Ureter (tissue), 1 donor: ENCODE measurements at regions not wholly inside any gene's neighbourhood (a gene's known extent, or its start where the extent isn't known, plus 50 kb on each side); places are given as distances from the start of the nearest gene placed in this dataset.

ENCODE experiments used
- DNase-seq: peaks from one replicate; pipeline ENCODE4 v3.0.0-alpha.2; 2020; ENCODE audit warnings: low spot score
- donor health status: DM: yes; HTN: yes; CAD: no.

DNA sequence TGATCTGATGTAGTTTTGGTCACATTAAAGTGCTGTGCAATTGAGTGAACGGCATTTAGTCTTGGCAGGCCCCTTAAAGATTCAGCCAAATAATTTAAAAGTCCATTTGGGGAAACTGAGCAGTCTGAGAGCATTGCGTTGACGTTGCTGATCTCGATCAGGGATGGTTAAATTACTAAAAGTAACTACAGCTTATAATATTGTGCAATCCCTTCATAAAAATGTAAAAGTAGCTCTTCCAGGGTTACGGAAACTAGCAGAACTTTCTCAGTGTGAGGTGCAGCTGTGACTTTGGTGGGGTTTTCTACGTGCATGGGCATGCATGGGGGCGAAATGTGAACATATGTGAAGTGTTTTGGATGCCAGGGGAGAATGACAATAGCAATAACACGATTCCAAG, 184.5 kb upstream of the RNF32 start:
- DNase-seq, result no peak

DNA sequence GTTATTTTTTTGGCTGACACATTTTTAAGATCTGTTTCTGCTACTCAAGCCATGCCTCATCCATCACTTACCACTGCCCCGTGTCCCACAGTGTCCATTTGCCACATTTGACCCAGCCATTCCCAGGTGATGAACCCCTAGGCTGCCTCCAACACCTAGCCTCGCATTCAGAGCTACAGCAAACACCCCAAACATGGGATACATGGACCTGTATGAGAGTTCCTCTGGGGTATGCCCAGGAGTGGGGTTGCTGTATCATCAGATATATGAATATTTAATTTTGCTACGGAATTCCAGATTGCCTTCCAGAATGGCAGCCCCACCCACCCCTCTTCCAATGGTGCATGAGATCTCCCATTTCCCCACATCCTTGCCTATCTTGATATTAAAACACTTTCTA, 190.1 kb upstream of the RNF32 start:
- no peak for DNase-seq

DNA sequence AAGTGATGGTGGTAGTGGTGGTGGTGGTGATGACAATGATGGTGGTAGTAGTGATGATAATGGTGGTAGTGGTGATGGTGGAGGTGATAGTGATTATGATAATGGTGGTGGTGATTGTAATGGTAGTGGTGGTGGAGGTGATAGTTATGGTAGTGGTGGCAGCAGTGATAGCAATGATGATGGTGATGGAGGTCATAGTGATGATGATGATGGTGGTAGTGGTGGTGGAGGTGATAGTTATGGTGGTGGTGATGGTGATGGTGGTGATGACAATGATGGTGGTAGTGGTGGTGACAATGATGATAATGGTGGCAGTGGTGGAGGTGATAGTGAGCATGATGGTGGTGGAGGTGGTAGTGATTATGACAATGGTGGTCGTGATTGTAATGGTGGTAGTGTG, 191.7 kb upstream of the RNF32 start:
- no peak for DNase-seq

DNA sequence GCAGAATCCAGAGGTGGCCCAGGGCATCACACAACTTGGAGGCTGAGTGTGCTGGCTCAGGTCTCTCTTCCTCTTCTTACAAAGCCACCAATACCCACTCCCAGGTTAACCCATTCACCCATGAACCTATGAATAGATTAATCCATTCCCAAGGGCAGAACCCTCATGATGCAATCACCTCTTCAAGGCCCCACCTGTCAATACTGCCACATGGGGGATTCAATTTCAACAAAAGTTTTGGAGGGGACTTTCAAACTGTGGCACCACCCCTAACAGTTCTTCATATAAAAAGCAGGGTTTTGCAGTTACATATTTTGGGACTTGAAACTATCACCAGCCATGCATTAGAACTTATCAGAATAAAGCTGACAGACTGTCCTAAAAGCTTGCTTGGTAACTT, 193.6 kb upstream of the RNF32 start:
- DNase-seq, result no peak

DNA sequence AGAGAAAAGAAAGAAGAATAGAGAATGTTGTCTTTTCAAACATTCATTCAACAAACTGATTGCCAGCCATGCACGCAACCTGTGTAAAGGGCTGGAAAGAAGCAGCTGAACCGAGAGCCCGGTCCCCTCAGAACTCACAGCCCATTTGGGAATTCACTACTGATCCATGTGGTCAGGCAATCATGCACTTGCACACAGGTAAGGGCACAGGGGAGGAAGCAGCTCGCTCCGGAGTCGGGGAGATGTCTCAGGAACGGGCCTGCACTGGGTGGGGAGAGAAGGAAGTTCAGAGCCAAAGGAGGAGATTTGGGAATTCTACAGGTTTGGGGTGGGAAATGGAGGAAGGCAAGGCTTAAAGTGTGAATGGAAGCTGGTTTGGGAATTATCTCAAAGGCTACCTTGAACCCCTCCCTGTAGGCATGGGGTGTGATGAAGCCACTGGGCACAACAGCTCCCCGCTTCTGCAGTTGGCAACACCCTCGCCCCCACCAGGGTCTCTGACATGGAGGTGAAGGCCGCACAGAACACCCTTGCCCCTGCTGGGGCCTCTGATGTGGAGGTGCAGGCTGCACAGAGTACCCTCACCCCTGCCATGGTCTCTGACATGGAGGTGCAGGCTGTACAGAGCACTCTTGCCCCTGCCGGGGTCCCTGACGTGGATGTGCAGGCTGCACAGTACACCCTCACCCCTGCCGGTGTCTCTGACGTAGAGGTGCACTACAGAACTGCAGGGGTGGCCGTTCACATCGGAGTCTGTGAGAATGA, 194.4 kb upstream of the RNF32 start:
- DNase-seq, result no peak

DNA sequence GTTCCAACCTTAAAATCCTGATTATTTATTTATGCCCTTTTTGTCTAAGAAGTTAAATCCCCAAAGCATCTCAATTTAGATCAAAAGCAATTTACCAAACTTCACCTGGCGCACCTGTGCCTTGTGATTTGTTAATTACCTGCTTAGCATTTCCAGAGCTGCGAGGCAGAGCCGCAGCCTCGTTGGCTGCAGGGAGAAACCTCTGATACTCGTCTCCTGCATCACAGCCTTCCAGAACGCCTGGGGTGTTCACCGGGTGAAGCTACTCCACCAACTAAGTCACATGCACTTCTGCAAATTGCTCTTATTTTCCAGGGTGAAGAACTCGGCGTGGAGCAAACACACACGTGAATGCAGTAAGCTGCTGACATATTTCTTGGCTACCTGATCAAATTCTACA, 198.1 kb upstream of the RNF32 start:
- no peak for DNase-seq

DNA sequence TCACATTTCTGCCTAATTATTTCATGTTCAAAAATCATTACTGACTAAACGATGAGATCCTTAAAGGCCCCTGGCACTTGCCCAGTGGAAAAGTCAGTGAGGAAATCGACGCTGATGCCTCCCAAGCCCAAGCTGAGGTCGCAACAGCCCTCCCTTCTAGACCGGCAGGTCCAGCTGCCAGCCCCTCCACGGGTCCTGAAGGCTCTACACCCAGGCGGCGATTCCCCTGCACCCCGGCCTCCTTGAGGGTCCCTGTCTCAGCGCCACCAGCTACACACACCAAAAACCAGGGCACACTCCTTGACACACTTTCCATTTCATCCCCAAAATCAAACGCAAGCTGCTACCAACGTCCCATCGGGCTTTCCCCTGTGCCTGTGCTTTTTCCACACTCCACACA, 200.1 kb upstream of the RNF32 start:
- no peak for DNase-seq

DNA sequence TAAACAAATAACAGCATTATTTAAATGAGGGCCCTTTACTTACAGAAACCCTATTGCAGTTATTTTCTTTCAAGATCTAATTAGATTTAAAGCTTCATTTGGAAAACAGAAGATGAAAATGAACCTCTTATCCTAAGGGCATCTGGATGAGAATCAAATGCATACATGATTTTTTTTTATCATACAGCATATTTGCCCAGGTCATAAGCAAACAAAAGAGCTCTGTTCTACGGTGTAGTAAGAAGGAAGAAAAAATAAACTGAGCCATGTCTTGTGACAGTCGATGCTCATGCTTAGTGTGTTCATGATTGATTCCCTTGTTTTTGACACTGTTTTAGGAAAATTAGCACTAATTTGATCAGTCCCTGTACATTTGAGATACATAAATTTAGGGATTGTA, 202.6 kb upstream of the RNF32 start:
- DNase-seq, result no peak

DNA sequence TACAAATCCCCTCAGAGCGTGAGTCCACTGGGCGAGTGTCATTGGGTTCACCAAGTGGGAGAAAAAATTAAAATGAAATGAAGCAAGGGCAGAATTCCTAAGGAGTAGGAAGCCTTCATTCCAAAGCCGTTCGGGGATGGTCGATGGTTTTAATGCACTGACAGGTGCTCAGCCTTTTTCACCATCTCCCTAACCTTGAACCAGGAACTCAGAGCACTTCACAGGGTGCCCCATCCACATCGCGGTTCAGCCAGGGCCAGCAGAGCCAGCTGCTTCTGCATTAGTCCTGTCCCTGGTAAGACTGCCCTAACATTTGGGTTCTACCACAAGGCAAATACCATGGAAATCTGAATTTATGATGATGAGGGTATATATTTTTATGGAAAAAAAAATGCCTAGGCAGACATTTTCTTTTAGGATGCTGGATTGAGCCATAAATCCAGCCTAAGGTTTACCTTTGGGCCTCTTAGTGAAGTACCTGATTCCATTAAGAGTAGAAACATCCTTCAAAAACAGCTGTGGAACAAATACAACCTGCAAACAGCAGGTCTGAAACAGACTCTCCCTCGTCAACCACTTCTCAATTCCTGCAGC, 203.5 kb upstream of the RNF32 start:
- no peak for DNase-seq

DNA sequence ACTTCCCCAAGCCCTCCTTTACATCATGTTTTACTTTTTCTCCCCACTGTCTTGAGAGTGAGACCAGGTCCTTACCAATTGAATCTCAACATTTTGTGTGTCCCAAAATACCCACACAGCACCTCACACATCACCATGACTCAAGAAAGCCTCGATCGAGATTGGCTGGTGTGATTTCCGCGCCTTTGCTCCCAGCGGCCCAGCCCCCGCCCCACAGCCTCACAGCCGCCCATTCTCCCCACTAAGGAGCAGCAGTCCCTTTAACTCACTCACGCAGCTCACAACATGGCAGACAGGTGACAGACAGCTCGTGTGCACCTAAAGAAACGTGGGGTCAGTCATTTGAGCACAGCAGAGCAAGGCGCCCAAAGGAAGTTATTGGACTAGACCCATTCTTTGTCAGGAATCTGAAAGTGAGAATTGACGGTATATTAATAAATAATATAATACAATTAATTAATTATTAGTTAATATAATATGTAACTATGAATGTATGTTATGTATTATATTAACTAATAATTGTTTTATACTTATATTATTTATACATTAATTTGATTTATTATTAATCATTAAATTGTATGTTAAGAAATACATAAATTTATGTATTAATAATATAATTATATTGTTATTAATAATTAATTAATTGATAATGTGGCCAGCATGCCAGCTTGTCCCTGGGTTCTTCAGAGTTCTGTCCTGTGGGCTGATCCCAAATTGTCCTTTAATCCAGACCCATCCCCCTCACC, 204.9 kb upstream of the RNF32 start:
- DNase-seq, result no peak

DNA sequence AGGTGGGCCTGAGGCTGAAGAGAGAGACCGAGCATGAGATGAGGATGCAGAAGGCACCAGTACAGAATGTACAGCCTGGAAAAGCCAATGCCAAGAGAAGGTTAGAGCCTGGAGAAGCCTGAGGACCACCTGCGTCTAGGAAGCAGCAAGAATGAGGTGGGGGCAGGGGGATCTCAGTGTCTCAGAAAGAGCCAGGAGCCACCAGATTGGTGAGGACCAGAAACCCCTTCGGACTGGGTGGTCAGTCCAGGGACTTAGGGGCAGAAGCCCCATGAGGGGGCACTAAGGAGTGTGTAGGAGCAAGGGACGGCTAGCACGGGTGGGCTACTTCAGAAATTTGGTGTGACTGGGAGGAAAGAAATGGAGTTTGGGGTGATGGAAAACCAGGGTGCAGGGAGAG, 205.9 kb upstream of the RNF32 start:
- DNase-seq, result no peak

DNA sequence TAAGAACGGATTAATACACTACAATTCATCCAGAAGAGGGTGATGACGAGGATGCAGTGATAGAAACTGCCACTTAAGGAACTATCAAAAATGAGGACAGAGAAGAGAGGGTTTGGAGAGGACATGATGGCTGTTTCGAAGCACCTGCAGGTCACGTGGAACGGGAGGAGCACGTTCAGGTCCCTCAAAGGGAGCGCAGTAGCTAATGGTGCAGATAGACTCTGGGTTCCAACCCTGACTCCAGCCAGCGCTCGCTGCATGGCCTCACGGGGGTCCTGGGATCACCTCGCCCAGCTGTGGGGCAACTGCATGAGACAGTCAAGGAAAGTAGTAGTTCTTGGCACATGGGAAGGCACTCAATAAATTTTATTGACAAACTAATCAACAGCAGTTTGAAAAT, 208.6 kb upstream of the RNF32 start:
- no peak for DNase-seq

DNA sequence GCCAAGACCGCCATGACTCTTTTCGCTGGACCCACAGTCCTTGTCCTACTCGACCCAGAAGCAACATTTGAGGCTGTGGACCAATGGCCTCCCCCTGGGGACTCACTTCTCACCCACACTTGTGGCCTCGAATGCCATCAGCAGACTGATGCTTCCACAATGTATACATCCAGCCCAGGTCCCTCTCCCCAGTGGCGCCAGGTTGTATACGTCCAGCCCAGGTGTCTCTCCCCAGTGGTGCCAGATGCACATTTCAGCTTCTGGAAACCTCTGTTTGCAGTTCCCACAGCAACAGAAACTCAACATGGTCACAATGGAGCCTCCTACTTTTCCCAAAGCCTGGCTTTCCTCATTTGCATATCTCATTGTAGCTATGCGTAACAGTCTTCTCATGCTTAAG, 210.5 kb upstream of the RNF32 start:
- DNase-seq, result no peak

DNA sequence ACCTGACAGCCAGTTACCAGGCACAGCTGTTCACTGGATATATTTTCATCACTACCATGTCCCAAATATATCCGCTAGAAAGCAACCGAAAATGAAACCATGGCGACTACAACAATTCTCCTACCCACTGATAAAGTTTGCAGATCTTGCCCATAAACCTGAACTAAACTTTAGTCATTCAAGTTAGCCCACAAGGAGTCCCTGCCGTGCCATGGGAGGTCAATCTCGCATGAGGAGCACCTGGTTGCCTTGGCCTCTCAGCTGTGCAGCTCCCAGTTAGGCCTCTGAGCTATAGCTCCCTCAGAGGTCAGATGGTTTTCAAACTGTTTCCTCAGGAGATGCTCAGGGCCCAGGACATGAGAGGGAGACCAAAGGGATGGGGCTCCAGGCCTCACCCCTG, 211.1 kb upstream of the RNF32 start:
- no peak for DNase-seq

DNA sequence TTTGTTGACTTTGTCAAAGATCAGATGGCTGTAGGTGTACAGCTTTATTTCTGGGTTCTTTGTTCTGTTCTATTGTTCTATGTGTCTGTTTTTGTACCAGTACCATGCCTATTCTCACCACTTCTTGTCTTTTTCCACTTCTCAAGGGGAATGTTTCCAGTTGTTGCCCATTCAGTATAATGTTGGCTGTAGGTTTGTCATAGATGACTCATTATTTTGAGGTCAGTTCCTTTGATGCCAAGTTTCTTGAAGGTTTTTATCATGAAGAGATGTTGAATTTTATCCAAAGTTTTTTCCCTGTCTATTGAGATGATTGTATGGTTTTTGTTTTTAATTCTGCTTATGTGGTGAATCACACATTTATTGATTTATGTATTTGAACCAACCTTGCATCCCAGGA, 216.7 kb upstream of the RNF32 start:
- DNase-seq, result no peak

DNA sequence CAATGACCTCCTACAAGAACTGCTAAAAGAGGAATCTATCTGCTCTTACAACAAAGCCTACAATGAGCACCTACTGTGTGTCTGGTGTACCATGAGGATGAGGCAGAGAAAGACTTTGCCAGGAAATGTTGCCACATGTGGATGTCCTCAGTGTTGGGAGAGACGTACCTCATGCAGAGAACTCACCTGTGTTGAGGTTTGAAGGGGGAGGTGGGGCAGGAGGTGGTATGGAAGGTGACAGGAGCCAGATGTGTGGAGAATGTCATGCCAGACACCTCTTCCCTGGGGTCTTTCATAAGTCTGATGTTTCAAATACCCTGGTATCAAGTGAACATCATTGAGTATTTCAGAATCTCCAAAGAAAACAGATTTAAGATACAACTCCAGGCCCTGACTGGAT, 220.1 kb upstream of the RNF32 start:
- no peak for DNase-seq

DNA sequence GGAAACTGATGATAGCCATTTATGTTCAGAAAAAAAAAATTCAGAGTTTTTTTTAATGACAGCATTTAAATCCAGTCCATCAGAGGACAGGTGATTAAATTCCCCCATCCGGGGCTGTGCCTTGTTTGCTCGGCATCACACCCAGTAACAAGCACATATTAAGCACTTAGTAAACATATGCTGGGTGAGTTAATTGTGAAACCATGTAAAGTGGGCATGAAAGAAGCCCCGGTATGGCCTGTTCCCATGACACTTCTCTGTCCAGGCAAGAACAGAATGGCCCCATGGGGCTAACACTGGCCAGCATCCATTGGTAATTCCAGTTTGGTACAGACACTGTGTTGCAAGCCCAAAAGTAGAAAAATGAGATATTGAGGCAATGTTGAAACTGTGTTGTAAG, 220.8 kb upstream of the RNF32 start:
- no peak for DNase-seq

DNA sequence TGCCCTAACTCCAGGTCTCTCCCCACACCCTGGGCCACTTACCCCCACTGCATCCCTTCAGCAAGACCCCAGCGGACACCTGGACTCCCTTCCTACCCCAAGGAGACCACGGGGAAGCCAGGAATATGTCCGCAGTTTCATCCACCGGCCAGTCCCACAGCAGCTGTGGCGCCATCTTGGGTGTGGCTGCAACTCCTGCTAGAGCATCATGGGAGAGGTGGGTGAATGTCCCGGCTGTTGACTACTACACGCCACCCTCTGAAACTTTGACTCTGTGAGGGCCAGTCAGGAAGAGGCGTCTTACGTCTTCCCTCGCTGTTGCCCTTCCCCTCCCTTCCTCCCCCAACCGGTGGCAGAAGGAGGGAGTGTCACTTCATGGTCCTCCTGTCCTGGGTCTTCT, 238.3 kb upstream of the RNF32 start:
- DNase-seq, result no peak

DNA sequence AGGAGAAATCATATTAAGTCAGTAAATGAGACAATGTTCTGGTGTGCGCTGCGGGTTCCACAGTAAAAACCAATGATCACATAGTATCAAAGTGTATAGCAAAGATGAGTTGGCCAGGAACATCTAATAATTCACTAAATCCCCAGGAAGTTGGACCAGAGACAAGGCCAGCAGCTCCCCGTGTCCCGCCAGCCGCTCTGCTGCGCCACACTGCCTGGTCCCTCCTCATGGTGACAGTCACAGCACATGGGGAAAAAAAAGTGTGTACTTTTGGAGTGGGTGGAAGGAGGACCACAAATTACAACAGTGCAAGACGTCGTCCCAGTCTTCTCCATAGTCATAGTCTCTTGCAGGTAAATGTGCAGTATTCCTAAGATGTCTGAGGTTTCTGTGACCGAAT, 239.0 kb upstream of the RNF32 start:
- no peak for DNase-seq

DNA sequence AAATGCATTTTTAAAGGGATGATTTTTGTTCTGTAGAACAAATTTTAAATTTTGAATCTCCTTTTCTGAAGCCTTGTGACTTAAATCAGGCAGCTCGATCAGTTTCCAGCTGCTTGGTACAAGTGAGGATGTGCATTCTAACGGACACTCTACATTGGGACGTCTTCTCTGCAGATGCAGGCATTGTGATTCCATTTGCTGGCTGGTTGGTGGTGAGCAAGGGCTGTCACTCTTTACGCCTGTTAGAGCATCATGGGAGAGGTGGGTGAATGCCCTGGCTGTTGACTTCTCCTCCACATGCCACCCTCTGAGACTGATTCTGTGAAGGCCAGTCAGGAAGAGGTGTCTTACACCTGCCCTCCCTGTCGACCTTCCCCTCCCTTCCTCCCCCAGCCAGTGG, 240.5 kb upstream of the RNF32 start:
- DNase-seq, result no peak

DNA sequence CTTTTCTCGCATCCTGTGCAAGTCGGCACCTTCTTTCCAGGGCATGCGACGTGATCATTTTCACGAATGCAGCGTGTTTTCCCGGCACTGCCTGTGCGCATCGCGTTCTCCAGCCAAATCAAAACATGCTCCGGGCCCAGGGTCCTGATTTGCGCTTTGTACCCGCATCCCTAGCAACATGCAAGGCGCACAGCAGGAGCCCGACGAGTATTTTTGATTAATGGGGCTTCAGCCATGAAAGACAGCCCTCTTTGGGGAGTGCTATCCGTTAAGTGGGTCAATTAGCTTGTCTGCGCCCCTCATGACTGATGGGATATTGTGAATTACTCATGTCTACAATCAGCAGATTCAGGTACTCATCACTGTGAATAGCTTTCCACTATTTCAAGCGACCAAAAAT, 243.3 kb upstream of the RNF32 start:
- DNase-seq, result no peak

DNA sequence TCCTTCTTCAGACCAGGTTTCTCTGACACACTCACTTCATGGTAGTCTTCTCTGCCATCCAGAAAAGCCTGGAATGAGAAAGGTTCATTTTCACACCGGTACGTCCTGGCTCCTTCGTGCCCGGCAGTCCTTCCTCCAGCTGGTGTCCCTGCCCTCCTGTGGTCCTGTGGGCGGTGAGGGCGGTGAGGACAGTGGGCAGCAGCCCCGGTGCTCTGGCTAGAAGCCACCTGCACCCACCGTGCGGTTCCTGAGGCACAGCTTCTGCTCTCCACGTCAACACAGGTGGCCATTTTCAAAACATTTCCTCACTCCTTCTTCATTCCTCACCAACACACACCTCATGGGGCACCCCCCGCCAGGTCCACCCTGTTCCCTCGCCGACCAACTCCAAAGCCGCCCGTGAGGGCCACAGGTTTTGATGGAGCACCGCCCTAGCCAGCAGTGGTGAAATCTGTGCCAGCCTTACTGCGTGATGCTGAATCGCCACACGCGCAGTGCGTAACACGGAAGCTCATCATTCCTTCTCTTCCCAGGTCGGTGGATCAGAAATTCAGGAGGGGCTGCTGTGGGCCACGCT, 251.4 kb upstream of the RNF32 start:
- DNase-seq, result no peak

DNA sequence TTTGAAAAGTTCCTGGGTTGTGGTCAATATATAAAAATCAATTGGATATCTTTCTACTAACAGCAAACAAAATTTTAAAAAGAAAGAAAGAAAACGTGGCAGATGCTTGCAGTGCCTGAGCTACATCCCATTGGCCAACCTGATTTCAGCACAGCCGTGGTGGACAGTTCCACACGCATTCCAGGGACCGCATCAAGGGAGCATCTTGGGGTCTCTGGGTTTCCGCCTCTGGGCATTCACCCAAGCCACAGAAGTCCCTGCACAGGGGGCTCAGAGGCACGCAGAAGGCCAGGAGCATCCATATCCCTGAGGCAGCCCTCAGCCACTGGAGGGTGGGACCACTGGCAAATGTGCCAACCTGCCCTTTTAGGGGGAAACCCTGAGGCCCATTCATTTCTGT, 254.5 kb upstream of the RNF32 start:
- no peak for DNase-seq
